SW480 (cell line): ENCODE measurements at regions not wholly inside any gene's neighbourhood (a gene's known extent, or its start where the extent isn't known, plus 50 kb on each side); places are given as distances from the start of the nearest gene placed in this dataset.

Experiments
- DNase-seq: peaks from one replicate; pipeline ENCODE4 v3.0.0-alpha.2; 2016; ENCODE audit warnings: low spot score

DNA sequence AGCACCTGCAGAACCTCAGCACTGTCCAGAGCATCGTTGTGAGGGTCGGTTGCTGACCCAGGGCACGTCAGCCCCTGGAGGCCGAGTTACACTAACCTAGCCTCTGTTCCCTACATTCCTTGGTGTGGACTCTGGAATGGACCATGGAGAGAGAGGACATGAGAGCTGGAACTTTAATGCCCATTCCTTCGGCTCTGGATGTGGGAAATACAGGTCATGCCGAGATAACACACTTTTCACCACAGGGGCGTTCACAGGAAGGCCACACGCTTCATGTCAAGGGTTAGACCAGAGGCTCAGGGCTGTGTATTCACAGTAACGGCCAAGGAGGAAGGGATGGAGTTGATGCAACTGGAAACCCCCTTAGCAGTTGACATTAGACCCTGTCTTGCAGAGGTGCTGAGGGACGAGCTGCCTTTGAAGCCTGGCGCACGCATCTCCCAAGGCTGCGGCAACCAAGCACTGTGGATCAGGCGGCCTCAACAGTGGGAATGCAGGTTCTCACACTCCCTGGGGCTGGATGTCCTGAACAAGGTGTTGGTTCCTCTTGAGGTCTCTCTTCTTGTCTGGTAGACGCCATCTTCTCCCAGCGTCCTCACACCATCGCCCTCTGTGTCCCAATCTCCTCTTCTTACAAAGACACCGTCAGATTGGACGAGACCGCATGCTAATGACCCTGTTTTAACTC, 245.2 kb downstream of the KLF6 start:
- DNase-seq: no peak

DNA sequence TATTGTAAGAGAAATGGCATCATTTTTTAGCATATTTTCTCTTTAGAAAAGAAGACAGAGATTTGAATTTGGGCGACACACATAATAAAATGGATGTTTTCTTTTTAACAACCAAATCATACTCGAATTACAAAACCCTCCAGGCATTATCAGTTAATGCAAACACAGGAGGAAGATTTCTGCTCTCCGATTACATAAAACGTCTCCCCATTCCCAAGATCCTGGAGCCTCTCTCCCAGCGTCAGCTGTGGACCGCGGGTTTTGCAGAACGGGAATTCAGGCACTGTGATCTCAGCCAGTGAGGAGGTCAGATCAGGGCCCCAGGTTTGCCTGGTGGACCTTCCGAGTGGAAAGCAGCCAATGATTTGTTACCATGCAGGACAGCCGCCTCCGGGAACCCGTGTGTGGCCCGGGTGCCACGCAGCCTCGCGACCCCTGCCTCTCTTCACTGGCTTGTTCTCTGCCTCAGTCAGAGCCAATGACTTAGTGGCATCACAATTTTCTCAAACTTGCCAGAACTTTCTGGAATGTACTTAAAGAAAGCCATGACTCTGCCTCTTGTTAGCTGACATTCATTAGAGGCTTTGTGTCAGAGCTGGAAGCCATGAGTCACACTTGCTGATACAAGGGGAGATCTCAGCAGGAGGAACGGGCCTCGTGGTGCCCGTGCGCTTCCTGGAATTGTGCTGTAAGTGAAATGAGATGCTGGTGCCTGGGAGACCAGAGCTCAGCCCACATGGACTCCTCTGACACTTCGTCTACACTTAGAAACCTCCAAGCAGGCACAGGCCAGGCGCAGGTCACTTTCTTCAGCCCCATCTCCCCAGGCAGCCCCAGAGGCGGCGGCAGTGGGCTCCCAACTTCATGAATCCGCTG, 246.1 kb downstream of the KLF6 start:
- DNase-seq: peak; percentile 19

DNA sequence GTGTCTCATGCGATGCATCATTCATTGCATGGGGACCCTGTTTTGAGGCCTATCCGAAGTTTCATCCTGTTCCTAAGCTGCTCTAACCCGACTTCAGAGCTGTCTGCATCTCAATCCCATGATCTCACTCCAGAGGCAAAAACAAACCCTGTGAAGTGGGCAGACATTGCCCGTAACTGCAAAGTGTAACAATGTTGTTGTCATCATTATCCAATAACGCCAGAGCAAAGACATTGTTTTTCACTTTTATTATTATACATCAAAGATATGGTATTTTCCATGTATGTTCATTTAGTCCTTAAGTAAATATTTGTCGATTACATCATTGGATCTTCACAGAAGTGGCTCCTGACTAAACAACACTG, 246.7 kb downstream of the KLF6 start:
- peak; percentile 44 for DNase-seq

DNA sequence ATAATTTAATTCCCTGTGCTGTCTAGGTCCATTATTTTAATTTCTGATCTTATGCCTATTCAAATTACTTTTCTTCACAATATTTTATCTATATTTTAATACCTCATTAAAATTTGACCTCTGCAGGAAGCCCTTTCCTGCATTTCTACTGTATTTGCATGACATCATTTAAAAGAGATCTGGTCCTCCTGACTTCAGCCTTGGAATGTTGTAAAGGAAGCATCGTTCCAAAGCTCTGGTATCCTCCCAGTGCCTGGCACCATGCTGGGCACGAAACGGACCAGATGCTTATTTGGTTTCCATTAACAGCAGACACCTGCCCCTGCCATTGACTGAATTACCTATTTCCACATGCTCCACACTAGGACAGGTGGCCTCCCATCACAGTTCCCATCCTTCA, 247.5 kb downstream of the KLF6 start:
- no peak for DNase-seq

DNA sequence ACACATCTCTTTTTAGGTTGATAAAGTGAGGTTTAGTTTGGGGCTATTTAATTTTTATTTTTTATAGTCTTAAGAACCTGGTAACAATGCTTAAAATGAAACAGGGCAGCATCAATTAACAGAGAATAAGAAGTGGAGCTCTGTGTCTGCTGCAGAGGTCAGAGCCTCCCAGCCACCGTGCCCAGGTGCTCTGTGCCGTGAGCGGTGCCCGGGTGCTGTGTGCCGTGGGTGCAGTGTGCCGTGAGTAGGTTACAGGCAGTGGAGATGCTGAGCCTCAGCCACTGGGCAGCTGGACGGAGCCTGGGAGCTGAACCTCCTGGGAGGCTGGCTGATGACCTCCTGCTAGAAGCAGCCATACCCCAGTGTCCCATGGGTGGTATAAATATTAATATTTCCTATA, 250.0 kb downstream of the KLF6 start:
- DNase-seq: no peak

DNA sequence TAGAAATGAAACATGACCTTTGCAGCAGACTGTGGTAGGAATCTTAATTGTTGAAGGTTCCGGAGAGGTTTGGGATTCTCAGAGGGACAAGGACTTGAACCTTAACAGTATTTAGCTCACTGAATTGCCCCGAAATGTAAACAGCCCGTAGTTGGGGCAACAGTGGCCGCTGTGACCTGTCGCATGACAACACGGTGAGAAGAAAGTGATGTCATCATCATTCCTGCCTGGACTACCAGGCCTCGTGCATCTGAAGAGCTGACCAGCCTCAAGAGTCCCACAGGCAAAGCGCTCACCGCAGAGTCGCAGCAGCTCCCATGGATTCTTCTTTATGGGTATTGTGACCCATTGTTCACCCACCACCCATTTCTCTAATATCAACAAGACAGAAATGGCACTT, 250.6 kb downstream of the KLF6 start:
- DNase-seq: no peak

DNA sequence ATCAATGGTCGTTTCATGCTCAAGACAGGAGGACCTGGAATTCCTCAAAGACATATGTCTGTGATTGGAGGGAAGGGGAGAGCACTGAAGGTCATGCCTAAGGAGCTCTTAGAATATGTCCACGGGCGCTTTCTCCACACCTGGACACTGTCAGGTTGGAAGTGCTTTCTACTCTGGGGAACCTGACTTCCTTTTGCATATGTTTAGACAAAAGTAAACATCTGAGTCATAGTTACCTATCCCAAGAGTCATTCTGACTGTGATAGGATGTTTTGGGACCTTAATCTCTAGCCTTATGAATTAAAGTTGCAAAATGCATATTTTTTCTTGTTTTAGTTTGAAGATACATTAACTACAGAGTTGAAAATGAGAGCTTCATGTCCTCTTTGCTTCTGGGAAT, 251.7 kb downstream of the KLF6 start:
- DNase-seq: peak; percentile 18

DNA sequence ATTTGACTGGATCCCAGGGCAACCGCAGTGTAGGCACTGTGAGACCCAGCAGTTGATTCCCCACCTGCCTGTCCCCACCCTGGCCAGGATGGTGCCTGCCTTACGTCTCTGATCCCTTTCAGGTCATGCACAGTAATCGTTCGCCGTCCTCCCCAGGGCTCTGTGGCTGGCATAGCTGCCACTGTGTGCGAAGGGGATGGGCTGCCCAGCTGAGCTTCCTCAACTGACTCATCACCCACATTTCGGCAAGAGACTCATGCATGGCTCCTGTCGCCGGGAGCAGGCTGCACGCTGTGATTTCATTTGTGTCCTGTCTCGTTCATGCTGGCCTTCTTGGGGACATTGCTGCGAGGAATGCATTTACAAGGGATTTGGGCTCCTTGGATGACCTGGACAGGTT, 252.4 kb downstream of the KLF6 start:
- DNase-seq: peak; percentile 69

DNA sequence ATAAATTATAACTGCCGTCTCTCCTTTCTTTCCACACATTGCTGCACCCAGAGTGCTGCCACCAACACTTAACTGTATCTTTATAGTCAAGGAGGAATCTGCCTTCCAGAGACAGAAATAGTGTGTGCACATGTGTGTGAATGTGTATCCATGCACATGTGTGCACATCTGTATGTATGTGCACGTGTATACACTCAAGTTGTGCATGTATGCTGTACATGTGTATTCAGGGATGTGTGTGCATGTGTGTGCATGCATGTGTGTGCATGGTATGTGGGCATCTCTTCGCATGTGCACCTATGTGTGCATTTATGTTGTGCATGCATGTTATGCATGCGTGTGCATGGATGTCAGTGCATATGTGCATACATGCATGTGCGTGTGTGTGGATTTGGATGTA, 253.3 kb downstream of the KLF6 start:
- DNase-seq: no peak

DNA sequence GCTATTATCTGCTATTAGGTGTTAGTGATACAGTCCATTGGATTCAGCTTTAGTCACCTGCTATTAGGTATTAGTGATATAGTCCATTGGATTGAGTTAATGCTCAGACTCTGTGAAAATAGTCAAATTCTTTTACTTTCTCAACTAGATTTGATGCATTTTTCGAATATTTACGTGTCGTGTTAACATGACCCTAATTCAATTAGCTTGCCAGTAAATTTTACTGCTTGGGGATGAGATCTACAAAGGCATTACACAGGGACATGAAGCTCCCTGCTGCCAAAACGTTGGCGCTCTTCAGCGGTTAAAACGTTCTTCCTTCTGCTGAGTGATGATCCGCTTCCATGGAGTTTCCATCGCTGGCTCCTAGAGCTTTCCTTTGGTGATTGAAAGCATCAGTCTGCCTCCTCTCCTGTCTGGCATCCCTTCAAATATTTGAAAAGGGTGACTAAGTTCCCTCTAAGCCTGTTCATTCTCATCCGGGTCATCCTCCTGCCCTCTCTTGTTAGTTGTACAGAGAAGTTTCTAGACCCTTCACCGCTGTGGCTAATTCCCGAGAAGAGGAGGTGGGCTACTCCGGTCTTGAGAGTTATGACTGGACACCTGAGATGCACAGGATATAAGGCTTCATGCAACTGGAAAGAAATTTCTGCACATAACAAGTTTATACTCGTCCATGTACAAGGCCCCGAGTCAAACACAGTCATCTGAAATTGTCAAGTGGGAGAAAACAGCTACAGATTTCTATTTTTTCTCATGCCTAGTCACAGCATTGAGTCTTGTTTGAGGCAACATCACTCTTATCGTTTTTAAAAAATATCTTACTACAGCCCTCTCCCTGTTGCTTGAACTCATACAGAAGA, 254.0 kb downstream of the KLF6 start:
- no peak for DNase-seq

DNA sequence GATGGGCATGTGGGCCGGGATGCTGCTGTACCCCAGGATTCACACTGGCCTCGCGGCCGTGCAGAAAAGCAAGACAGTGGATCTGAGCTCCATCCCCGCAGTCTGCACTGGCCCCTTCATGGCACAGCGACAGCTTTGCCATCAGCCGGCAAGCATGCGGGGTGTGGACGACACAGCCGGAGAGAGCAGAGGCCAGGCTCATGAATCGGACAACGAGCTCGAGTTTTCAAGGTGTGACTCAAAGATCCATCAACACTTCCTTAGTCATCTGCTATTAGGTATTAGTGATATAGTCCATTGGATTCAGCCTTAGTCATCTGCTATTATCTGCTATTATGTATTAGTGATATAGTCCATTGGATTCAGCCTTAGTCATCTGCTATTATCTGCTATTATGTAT, 254.7 kb downstream of the KLF6 start:
- no peak for DNase-seq

DNA sequence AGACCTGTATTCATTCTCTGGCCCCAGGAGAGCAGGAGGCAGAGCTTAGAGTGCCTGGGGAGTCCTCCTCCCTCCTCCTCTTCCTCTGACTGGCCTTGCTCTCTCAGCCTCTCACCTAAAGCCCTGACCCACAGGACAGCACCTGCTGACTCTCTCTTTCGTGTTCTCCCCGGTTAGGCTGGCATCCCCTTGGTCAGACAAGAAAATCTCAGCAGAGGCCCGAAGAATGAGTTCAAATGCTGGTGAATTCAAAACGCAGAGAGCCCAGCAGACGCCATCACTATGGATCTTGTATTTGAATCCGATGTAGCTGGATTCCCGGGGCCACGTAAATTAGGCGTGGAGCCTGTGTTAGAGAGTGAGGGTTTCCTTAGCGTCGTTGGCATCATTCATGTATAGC, 255.3 kb downstream of the KLF6 start:
- DNase-seq: no peak

DNA sequence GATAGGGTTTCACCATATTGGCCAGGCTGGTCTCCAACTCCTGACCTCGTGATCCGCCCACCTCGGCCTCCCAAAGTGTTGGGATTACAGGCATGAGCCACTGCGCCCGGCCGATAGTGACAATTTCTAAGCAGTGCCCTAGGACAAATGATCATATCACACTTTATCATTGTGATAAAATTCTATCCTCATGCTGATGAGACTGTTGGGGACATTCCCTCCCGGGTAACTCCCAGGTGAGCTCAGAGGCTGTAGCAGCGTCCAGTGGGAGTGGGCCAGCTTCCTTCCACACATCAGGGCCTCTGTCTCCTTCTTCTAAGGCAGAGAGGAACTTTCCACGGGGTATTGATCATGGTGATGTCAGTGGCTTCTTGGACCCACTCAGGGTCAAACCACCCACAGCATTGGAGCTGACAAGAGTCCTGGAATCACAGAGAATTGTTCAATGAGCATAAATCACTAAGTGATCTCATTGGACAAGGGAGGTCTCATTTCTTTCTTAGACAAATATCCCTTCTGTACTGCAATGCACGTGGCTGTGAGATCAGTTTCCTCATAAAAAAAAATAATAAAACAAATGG, 256.1 kb downstream of the KLF6 start:
- DNase-seq: no peak

DNA sequence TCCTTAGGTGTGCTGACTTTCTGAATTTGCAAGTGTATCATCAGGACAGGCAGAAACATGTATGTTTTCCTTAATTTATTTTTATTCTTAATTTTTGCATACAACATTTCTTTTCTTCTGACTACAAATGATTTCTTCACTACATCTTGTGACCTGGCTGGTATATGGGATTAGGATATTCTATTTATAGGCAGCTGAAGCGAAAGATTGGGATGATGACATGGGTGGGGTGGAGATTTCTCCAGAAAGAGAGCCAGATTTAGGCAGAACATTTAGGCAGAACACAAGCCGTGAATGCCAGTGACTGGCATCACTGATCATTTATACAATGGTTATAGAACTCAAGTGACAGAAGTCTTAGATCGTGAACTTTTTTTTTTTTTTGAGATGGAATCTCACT, 256.7 kb downstream of the KLF6 start:
- no peak for DNase-seq

DNA sequence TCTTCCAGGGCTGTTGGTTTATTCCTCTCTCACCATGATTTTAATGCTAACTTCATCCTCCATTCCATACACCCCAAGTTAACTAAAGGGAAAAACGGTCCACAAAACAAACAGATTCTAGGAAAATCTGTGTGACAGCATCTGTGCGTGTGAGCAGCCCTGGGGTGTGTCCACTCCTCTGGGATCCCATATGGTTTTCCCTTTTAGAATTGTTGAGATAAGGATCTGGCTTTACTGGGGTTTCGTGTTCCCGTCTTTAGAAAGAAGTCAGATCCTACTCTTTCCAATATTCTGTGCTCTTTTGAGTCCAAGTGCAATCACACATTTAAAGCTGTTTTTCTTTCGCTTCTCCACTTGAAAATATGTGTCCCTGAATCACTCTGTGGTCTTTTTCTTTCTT, 257.1 kb downstream of the KLF6 start:
- no peak for DNase-seq

DNA sequence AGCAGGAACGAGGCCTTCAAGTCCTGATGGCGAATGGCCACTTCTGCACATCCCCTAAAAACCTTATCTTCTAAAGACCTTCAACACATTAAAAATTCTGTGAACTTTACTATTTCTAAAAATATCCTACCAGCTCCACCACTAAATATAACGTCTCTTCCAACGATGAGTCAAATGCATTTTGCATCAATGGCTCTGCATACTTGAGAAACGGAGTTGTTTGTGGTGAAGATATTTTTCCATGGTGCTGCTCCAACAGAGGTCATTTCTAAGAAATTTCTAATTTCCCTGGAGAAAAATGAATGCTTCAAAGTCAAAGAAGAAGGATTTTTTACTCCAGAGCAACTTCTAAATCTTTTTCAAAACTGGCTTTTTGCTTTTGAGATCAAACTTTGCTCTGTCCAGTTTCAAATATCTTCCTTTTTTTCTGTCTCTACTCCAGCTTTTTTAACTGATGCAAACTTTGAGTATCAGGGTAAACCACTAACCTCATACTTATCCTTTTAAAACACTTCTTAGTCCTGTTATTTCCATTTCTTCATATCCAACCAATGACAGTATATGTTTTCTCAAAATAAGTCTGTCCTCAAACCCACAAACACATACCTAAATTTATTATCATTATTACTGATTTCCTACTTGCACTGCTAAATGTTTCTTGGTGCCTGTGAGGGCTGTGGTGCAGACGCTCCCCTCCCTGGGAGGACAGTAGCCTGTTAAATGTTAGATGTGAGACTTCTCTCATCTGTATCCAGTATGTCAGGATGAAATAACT, 258.1 kb downstream of the KLF6 start:
- no peak for DNase-seq

DNA sequence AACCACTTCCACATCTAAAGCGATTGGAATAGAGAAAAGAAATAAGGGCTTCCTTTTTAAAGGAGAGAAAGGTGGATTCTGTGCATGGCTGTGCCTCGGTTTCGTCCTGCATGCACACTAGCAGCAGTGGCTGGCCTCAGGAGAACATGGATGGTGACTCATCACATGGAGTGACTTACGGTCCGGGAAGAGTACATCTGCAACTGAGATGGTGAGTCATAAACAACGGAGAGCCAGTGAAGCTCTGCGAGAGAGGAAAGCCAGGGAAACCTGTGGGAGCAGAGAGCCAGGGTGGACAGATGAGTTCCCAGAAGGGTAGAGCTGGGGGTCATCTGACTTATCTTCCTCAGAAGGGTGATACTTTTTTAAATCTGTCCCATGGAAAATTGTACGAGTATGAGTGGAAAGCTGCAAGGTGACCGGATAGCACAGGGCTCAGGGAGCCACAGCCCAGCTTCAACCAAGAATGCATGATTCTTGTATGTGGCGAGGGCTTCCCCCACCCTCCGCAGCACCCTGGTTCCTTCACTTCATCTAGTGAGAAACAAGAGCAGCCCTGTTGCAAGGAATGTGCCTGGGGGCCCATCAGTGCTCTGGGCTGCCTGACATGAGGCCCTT, 259.1 kb downstream of the KLF6 start:
- peak; percentile 88 for DNase-seq

DNA sequence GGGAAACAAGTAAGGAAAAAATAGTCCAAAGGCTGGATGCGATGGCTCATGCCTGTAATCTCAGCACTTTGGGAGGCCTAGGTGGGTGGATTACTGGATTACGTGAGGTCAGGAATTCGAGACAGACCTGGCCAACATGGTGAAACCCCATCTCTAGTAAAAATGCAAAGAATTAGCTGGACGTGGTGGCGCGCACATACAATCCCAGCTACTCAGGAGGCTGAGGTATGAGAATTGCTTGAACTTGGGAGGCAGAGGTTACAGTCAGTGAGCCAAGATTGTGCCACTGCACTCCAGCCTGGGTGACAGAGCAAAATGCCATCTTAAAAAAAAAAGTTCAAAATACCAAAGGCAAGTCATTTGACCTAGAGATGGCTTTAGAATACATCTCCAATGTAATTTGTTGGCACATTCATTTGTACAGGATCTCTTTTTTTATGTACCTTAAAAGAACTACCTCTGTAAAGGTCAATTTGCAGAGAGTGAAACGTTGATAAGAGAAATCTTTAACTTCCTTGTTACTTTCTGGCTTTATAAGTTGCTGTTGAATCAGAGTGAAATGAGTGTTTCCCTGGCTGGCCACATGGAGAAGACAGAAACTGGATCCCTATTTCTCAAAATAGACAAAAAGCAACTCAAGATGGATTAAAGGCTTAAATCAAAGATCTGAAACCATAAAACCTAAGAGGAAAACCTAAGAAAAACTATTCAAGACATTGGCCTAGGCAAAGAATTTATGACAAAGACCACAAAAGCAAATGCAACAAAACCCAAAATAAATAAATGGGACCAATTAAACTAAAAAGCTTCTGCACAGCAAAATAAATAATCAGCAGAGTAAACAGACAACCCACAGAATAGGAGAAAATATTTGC, 260.7 kb downstream of the KLF6 start:
- DNase-seq: no peak

DNA sequence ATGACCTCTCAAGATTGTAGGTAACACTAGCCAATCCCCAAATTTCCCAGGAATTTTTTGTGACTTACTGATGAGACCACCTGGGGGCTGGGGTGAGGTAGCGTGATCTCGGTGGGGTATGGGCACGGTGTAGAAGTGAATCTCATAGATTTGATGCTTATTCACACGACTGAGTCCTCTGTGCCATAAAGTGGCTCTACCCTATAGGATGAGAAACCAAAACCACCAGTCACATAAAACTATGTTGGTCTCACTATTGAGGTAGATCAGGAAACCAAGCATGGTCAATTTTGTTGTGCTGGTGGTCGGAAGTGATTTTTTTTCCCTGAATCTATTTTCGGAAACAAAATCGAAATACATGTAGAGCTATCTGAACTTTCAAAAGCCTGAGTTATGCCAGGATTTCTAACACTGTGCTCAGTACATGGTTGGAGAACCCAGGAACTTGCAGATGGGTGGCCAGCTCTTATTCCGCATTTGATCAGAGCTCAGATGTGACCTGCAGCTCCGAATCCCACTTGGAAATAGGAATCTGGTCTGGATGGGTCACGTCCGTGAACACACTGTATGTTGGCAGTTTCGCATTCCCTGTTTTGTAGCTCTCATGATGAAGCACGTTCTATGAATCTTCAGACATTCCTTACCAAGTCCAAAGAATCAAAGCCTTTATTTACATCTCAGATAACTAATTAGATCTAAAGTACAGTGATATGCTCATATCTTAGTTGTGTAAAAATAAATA, 261.5 kb downstream of the KLF6 start:
- DNase-seq: no peak

DNA sequence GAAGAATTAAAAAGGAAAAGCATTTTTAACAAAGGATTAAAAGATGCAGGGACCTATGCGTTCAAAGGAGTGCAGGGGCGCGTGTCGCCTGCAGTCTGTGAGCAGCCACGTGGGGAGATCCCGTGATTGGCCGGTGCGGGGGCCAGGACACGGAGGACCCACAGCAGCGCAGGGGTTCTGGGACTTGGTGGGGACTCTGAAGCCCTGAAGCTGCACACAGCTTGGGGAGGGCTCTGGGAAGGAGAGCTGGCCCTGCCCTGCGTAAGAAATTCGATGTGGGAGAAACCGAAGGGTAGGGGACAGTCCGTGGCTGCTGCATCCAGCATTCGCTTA, 268.1 kb downstream of the KLF6 start:
- DNase-seq: no peak
